OCI-LY7 (cell line): ENCODE measurements at regions not wholly inside any gene's neighbourhood (a gene's known extent, or its start where the extent isn't known, plus 50 kb on each side); places are given as distances from the start of the nearest gene placed in this dataset.

Experiments used
- BruUV-seq: library from RNA; stranded (reverse); fragments of 400-500 nt; replicated peaks from 2 replicates; lab custom pipeline; 2021; lab: Mats Ljungman, UMichigan
- CTCF ChIA-PET: fragments of 300-600 bp; sonication (Branson Sonifier 250); formaldehyde crosslinking; loops from one replicate; lab custom pipeline; 2022; ENCODE audit warnings: antibody characterized with exemption; ENCODE audit not compliant: unreplicated experiment; lab: Charles Lee
- POLR2A ChIA-PET: fragments of 300-600 bp; sonication (Branson Sonifier 250); formaldehyde crosslinking; loops from one replicate; lab custom pipeline; 2022; ENCODE audit warnings: antibody characterized with exemption; lab: Charles Lee
- DNase-seq: peaks from one replicate; pipeline ENCODE4 v3.0.0-alpha.2; 2015; ENCODE audit warnings: low spot score
- H2AFZ ChIP-seq: fragments of 200-600 bp; sonication (generic), shearing (Covaris generic); 2 replicates; pipeline ENCODE4 v1.6.1; 2014; ENCODE audit warnings: mild to moderate bottlenecking, antibody characterized with exemption, low read length, moderate library complexity
- H3K27ac ChIP-seq: fragments of 200-600 bp; sonication (generic); 2 replicates; pipeline ENCODE4 v1.5.1; 2014; ENCODE audit warnings: mixed run types, low read depth, mild to moderate bottlenecking, moderate library complexity, low read length, inconsistent platforms; ENCODE audit not compliant: poor library complexity, severe bottlenecking
- H3K36me3 ChIP-seq: fragments of 200-600 bp; sonication (generic); 2 replicates; pipeline ENCODE4 v1.6.1; 2014; ENCODE audit warnings: mild to moderate bottlenecking, antibody characterized with exemption, low read length, moderate library complexity, mixed read lengths; ENCODE audit not compliant: insufficient read depth
- H3K4me1 ChIP-seq: fragments of 200-600 bp; sonication (generic); 2 replicates; pipeline ENCODE4 v1.5.1; 2014; ENCODE audit warnings: mild to moderate bottlenecking, low read length; ENCODE audit not compliant: insufficient read depth, poor library complexity, severe bottlenecking
- H3K4me2 ChIP-seq: fragments of 200-600 bp; sonication (generic); 2 replicates; pipeline ENCODE4 v1.6.1; 2014; ENCODE audit warnings: mild to moderate bottlenecking, low read length
- H3K4me3 ChIP-seq: fragments of 200-600 bp; sonication (generic); 2 replicates; pipeline ENCODE4 v1.5.1; 2014; ENCODE audit warnings: mild to moderate bottlenecking, low read depth, low read length; ENCODE audit not compliant: poor library complexity, severe bottlenecking
- H3K79me2 ChIP-seq: fragments of 200-600 bp; sonication (generic); 2 replicates; pipeline ENCODE4 v1.6.1; 2016; ENCODE audit warnings: low read depth, mild to moderate bottlenecking, low read length, moderate library complexity, mixed read lengths; ENCODE audit not compliant: insufficient read depth
- H3K9me2 ChIP-seq: fragments of 200-600 bp; sonication (generic); 2 replicates; pipeline ENCODE4 v1.6.1; 2016; ENCODE audit warnings: mild to moderate bottlenecking, low read length, mixed read lengths; ENCODE audit not compliant: insufficient read depth
- H3K9me3 ChIP-seq: fragments of 200-600 bp; sonication (generic); 2 replicates; pipeline ENCODE4 v1.6.1; 2014; ENCODE audit warnings: mild to moderate bottlenecking, mixed run types, low read length, mixed read lengths
- H4K20me1 ChIP-seq: fragments of 200-600 bp; sonication (generic); 2 replicates; pipeline ENCODE4 v1.6.1; 2014; ENCODE audit warnings: mild to moderate bottlenecking, antibody characterized with exemption, low read length, moderate library complexity, mixed read lengths; ENCODE audit not compliant: insufficient read depth
- EZH2phosphoT487 ChIP-seq: fragments of 200-600 bp; sonication (generic); IDR thresholded peaks from 2 replicates; pipeline ENCODE4 v1.6.1; 2018; ENCODE audit warnings: low read depth, borderline replicate concordance, mild to moderate bottlenecking, mixed run types, antibody characterized with exemption, low read length, moderate library complexity, mixed read lengths
- intact Hi-C: fragments of 100-400 bp; cut with micrococcal nuclease; formaldehyde crosslinking; loops from one replicate; pipeline ENCODE4 v1.10.0; 2022; ENCODE audit not compliant: unreplicated experiment
- TF ChIP-seq, protein P1 (sequence below): fragments of 200-600 bp; sonication (generic); conservative IDR thresholded peaks from 2 replicates; pipeline ENCODE4 v1.5.1; 2014; ENCODE audit warnings: mild to moderate bottlenecking, antibody characterized with exemption, low read length, moderate library complexity, mixed read lengths

GRCh38 chr4:189519186-189519585, 421.5 kb upstream of the FRG1 start:
- Histone ChIP-seq H3K9me2 (no peaks in the 10 kb centered on the region), H3K4me3 (no peak overlapping the region), H3K9me3 (no peaks in the 10 kb centered on the region), H3K27ac (no peak overlapping the region), H3K4me1 (no peaks in the 10 kb centered on the region), H3K36me3 (no peaks in the 10 kb centered on the region), H2AFZ (no peak overlapping the region), H3K79me2 (no peaks in the 10 kb centered on the region), H3K4me2 (no peak overlapping the region), H4K20me1 (no peaks in the 10 kb centered on the region)
- ChIA-PET CTCF (no interaction called here), POLR2A (no interaction called here)
- BruUV-seq, result no TSS peak
- intact Hi-C loops, result no loop called here
- DNase-seq, result no peak
- TF ChIP-seq EZH2phosphoT487, result no peak
- TF ChIP-seq, protein P1, sequence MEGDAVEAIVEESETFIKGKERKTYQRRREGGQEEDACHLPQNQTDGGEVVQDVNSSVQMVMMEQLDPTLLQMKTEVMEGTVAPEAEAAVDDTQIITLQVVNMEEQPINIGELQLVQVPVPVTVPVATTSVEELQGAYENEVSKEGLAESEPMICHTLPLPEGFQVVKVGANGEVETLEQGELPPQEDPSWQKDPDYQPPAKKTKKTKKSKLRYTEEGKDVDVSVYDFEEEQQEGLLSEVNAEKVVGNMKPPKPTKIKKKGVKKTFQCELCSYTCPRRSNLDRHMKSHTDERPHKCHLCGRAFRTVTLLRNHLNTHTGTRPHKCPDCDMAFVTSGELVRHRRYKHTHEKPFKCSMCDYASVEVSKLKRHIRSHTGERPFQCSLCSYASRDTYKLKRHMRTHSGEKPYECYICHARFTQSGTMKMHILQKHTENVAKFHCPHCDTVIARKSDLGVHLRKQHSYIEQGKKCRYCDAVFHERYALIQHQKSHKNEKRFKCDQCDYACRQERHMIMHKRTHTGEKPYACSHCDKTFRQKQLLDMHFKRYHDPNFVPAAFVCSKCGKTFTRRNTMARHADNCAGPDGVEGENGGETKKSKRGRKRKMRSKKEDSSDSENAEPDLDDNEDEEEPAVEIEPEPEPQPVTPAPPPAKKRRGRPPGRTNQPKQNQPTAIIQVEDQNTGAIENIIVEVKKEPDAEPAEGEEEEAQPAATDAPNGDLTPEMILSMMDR, result no peak

DNA sequence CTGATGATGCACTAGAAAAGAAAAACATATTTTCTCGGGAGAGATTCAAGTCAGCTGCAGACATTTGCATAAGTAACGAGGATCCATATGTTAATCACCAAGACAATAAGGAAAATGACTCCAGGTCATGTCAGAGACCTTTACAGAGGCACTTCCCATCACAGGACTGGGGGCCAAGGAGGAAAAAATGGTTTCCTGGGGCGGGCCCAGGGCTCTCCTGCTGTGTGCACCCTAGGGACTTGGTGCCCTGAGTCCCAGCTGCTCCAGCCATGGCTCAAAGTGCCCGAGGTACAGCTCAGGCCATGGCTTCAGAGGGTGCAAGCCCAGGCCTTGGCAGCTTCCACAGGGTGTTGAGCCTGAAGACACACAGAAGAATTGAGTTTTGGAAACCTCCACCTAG, 415.4 kb upstream of the FRG1 start:
- CTCF ChIA-PET, result no interaction called here
- no peaks in the 10 kb centered on the region for H4K20me1 ChIP-seq
- no peak overlapping the region for H3K4me2 ChIP-seq
- H3K79me2 ChIP-seq, result no peaks in the 10 kb centered on the region
- no peaks in the 10 kb centered on the region for H3K4me1 ChIP-seq
- no peak for DNase-seq
- H3K27ac ChIP-seq, result no peak overlapping the region
- H3K36me3 ChIP-seq, result no peaks in the 10 kb centered on the region
- POLR2A ChIA-PET, result no interaction called here
- no peaks in the 10 kb centered on the region for H3K9me2 ChIP-seq
- H2AFZ ChIP-seq, result no peak overlapping the region
- intact Hi-C loops, result no loop called here
- no peak for TF ChIP-seq EZH2phosphoT487
- TF ChIP-seq, protein P1, result no peak
- no TSS peak for BruUV-seq
- 0 out of 2 replicates have a peak, but pooled peaks cover 7% of the 10 kb centered on the region for H3K9me3 ChIP-seq
- H3K4me3 ChIP-seq, result no peak overlapping the region

- no peak overlapping the region for H3K4me3 ChIP-seq
- DNase-seq, result no peak
- H2AFZ ChIP-seq, result no peak overlapping the region
- H4K20me1 ChIP-seq, result no peaks in the 10 kb centered on the region
- no peaks in the 10 kb centered on the region for H3K79me2 ChIP-seq
- CTCF ChIA-PET, result no interaction called here
- POLR2A ChIA-PET, result no interaction called here
- TF ChIP-seq, protein P1, result no peak
- TF ChIP-seq EZH2phosphoT487, result no peak
- H3K4me2 ChIP-seq, result no peak overlapping the region
- H3K9me2 ChIP-seq, result no peaks in the 10 kb centered on the region
- no peaks in the 10 kb centered on the region for H3K36me3 ChIP-seq
- H3K9me3 ChIP-seq, result 0 out of 2 replicates have a peak, but pooled peaks cover 10% of the 10 kb centered on the region
- H3K4me1 ChIP-seq, result no peaks in the 10 kb centered on the region
- H3K27ac ChIP-seq, result no peak overlapping the region
- intact Hi-C loops, result no loop called here
- BruUV-seq, result no TSS peak
Measured at GRCh38 chr4:189530848-189531247, 409.8 kb upstream of the FRG1 start.
